B cell (primary cell): ENCODE measurements at regions not wholly inside any gene's neighbourhood (a gene's known extent, or its start where the extent isn't known, plus 50 kb on each side); places are given as distances from the start of the nearest gene placed in this dataset.

Source experiments
- ATAC-seq: fragments of 200-7000 bp; cut with Tn5 transposase; one replicate; pipeline ENCODE4 v1.10.0; 2021; ENCODE audit warnings: low read depth, mild to moderate bottlenecking, moderate number of reproducible peaks, moderate library complexity
- CTCF ChIA-PET: fragments of 350-600 bp; sonication (Branson Sonifier 250); formaldehyde crosslinking; loops from one replicate; lab custom pipeline; 2021; ENCODE audit warnings: antibody characterized with exemption, inconsistent platforms; lab: Charles Lee
- POLR2A ChIA-PET: fragments of 350-600 bp; sonication (Branson Sonifier 250); formaldehyde crosslinking; loops from one replicate; lab custom pipeline; 2021; ENCODE audit warnings: antibody characterized with exemption; lab: Charles Lee
- DNase-seq: peaks from one replicate; pipeline ENCODE4 v3.0.0; 2013
- H2AFZ ChIP-seq: 2 replicates; pipeline ENCODE4 v1.6.1; 2012; ENCODE audit warnings: mild to moderate bottlenecking, low read depth, low read length; ENCODE audit not compliant: insufficient read depth, poor library complexity, severe bottlenecking
- H3K27ac ChIP-seq, 2 donors: 1 replicate in 1 of 2; 2 replicates in 1 of 2; pipeline ENCODE4 v1.5.1; 2012 to 2013; ENCODE audit warnings: low read length in 2 of 2, mild to moderate bottlenecking in 2 of 2, moderate library complexity in 1 of 2
- H3K27me3 ChIP-seq, 4 experiments: fragments of 200-600 bp in 1 of 4; sonication (generic) in 1 of 4; replicated peaks in 1 of 4; 1 replicate in 2 of 4; 2 replicates in 2 of 4; pipeline versions ENCODE4 v1.6.1 to v1.7.0; 2013 to 2016; ENCODE audit warnings: low read length in 3 of 4, mild to moderate bottlenecking in 2 of 4, mixed read lengths in 1 of 4, moderate library complexity in 1 of 4; ENCODE audit not compliant: insufficient read depth in 4 of 4, control insufficient read depth in 3 of 4; ENCODE audit errors: control extremely low read depth in 1 of 4
- H3K36me3 ChIP-seq, 2 experiments: replicated peaks in 1 of 2; 1 replicate in 1 of 2; 2 replicates in 1 of 2; pipeline versions ENCODE4 v1.6.1 to v1.7.1; 2013; ENCODE audit warnings: low read length in 1 of 2; ENCODE audit not compliant: insufficient read depth in 2 of 2, control insufficient read depth in 1 of 2; ENCODE audit errors: control extremely low read depth in 1 of 2, extremely low read depth in 1 of 2
- H3K4me1 ChIP-seq, 2 donors: fragments of 200-600 bp in 1 of 2; sonication (generic) in 1 of 2; 1 replicate in 1 of 2; 2 replicates in 1 of 2; pipeline versions ENCODE4 v1.5.1 to v1.6.1; 2013 to 2017; ENCODE audit warnings: low read length in 2 of 2; ENCODE audit not compliant: control insufficient read depth in 2 of 2, insufficient read depth in 2 of 2
- H3K4me2 ChIP-seq: replicated peaks from 2 replicates; pipeline ENCODE3; 2012; ENCODE audit warnings: mild to moderate bottlenecking, low read depth, low read length; ENCODE audit not compliant: poor library complexity, severe bottlenecking
- H3K4me3 ChIP-seq, 5 experiments: fragments of 200-600 bp in 1 of 5; sonication (generic) in 1 of 5; 1 replicate in 3 of 5; 2 replicates in 2 of 5; pipeline versions ENCODE4 v1.5.1 to v1.7.0; 2011 to 2016; ENCODE audit warnings: low read length in 4 of 5, mild to moderate bottlenecking in 4 of 5, low read depth in 2 of 5, control low read depth in 1 of 5, moderate library complexity in 1 of 5; ENCODE audit not compliant: insufficient read depth in 1 of 5; ENCODE audit errors: control extremely low read depth in 1 of 5, extremely low read depth in 1 of 5
- H3K79me2 ChIP-seq: fragments of 200-600 bp; sonication (generic); one replicate; pipeline ENCODE4 v1.6.0; 2016; ENCODE audit warnings: low read length; ENCODE audit not compliant: control insufficient read depth, insufficient read depth
- H3K9ac ChIP-seq: fragments of 200-600 bp; sonication (generic); 2 replicates; pipeline ENCODE4 v1.6.1; 2017; ENCODE audit warnings: mild to moderate bottlenecking, low read length, moderate library complexity
- H3K9me3 ChIP-seq, 3 donors: one replicate each; pipeline versions ENCODE4 v1.6.1 to v1.7.1; 2013; ENCODE audit warnings: low read length in 2 of 3; ENCODE audit not compliant: control insufficient read depth in 2 of 3, insufficient read depth in 1 of 3; ENCODE audit errors: control extremely low read depth in 1 of 3
- H4K20me1 ChIP-seq: 2 replicates; pipeline ENCODE4 v1.6.0; 2012; ENCODE audit warnings: mild to moderate bottlenecking, low read length; ENCODE audit not compliant: insufficient read depth, control insufficient read depth, poor library complexity, severe bottlenecking
- H3K27ac Mint-ChIP-seq: one replicate; pipeline ENCODE4 v1.8.0; 2021; ENCODE audit warnings: mixed read lengths
- H3K27me3 Mint-ChIP-seq: one replicate; pipeline ENCODE4 v1.8.0; 2021; ENCODE audit warnings: mixed read lengths
- H3K4me1 Mint-ChIP-seq: one replicate; pipeline ENCODE4 v1.8.0; 2021; ENCODE audit warnings: mixed read lengths
- H3K4me3 Mint-ChIP-seq: one replicate; pipeline ENCODE4 v1.8.0; 2021; ENCODE audit warnings: mixed read lengths
- H3K9me3 Mint-ChIP-seq: one replicate; pipeline ENCODE4 v1.8.0; 2022; ENCODE audit warnings: mixed read lengths; ENCODE audit not compliant: insufficient read depth
- EZH2 ChIP-seq: IDR thresholded peaks from 2 replicates; pipeline ENCODE4 v1.6.1; 2012; ENCODE audit warnings: borderline replicate concordance, low read depth, mild to moderate bottlenecking, moderate library complexity, low read length; ENCODE audit not compliant: insufficient read depth, poor library complexity, severe bottlenecking
- WGBS: methylation state at CpG from one replicate; pipeline ENCODE4 v1.1.5; 2013; ENCODE audit warnings: missing lambda C conversion rate; ENCODE audit not compliant: insufficient coverage; 5-methylcytosine and 5-hydroxymethylcytosine counted together
- intact Hi-C: fragments of 100-400 bp; cut with micrococcal nuclease; formaldehyde crosslinking; loops from one replicate; pipeline ENCODE4 v1.10.0; 2022
- TF ChIP-seq, protein P1 (sequence below): fragments of 200-600 bp; IDR thresholded peaks from one replicate; pipeline ENCODE4 v1.8.0; 2022; ENCODE audit warnings: antibody characterized with exemption, mild to moderate bottlenecking

DNA sequence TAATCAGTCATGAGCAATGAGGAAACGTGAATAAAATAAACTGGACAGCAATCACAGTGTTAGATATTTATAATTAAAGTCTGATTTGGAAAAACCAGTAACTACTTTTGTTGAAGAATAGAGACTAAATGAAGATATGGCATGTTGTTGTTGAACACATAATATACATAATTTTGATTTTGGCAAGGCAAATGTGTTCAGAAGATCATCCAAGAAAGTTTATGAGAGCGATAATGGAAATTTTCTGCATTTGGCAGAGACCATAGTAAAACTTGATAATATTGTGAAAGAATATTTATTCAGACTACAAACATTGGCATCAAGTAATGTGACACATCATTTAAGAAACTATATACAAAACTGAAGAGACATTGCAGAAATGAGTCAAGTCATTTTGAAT lies 620.7 kb downstream of the TMA16 start:
- Histone ChIP-seq H3K4me2 (no peak overlapping the region), H3K27ac (no peak overlapping the region), H3K9ac (no peak overlapping the region), H4K20me1 (no peaks in the 10 kb centered on the region), H3K4me3 (no peak overlapping the region), H3K9me3 (no peaks in the 10 kb centered on the region), H2AFZ (no peak overlapping the region), H3K27me3 (no peaks in the 10 kb centered on the region), H3K4me1 (no peaks in the 10 kb centered on the region), H3K36me3 (no peaks in the 10 kb centered on the region), H3K79me2 (no peaks in the 10 kb centered on the region)
- no peak for ATAC-seq
- H3K9me3 Mint-ChIP-seq: no peaks in the 10 kb centered on the region
- DNase-seq: no peak
- H3K27me3 Mint-ChIP-seq: no peaks in the 10 kb centered on the region
- intact Hi-C loops: no loop called here
- no CpG with 5 or more reads among the region's 2 CpGs for WGBS
- TF ChIP-seq EZH2: no peak
- TF ChIP-seq, protein P1, sequence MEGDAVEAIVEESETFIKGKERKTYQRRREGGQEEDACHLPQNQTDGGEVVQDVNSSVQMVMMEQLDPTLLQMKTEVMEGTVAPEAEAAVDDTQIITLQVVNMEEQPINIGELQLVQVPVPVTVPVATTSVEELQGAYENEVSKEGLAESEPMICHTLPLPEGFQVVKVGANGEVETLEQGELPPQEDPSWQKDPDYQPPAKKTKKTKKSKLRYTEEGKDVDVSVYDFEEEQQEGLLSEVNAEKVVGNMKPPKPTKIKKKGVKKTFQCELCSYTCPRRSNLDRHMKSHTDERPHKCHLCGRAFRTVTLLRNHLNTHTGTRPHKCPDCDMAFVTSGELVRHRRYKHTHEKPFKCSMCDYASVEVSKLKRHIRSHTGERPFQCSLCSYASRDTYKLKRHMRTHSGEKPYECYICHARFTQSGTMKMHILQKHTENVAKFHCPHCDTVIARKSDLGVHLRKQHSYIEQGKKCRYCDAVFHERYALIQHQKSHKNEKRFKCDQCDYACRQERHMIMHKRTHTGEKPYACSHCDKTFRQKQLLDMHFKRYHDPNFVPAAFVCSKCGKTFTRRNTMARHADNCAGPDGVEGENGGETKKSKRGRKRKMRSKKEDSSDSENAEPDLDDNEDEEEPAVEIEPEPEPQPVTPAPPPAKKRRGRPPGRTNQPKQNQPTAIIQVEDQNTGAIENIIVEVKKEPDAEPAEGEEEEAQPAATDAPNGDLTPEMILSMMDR: no peak
- no peaks in the 10 kb centered on the region for H3K4me1 Mint-ChIP-seq
- no peak overlapping the region for H3K4me3 Mint-ChIP-seq
- no peak overlapping the region for H3K27ac Mint-ChIP-seq
- CTCF ChIA-PET: no interaction called here
- POLR2A ChIA-PET: no interaction called here

DNA sequence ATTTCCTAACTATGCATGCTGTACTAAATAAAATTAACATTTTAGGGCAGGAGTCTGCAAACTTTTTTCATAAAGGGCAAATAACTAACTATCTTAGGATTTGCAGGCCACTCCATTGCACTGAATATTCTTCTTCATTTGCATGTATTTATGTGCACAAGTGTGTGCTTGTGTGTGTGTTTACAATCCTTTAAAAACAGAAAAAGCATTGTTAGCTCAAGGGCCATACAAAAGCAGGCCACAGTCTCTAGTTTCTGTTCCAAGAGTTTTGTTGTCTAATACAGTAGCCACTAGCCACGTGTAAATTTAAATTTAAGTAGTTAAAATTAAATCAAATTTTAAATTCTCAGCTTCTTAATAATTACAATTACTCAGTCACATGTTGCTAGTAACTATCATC lies 621.8 kb downstream of the TMA16 start:
- H3K4me3 Mint-ChIP-seq: no peak overlapping the region
- no peaks in the 10 kb centered on the region for H3K27me3 ChIP-seq
- H2AFZ ChIP-seq: no peak overlapping the region
- POLR2A ChIA-PET: no interaction called here
- H4K20me1 ChIP-seq: no peaks in the 10 kb centered on the region
- TF ChIP-seq, protein P1: no peak
- no peak for TF ChIP-seq EZH2
- no peaks in the 10 kb centered on the region for H3K36me3 ChIP-seq
- H3K27ac Mint-ChIP-seq: no peak overlapping the region
- H3K79me2 ChIP-seq: no peaks in the 10 kb centered on the region
- no peak overlapping the region for H3K4me3 ChIP-seq
- CTCF ChIA-PET: no interaction called here
- no peak overlapping the region for H3K9ac ChIP-seq
- no peaks in the 10 kb centered on the region for H3K4me1 ChIP-seq
- no peak for ATAC-seq
- no peaks in the 10 kb centered on the region for H3K9me3 Mint-ChIP-seq
- no peak overlapping the region for H3K27ac ChIP-seq
- H3K4me1 Mint-ChIP-seq: no peaks in the 10 kb centered on the region
- no peaks in the 10 kb centered on the region for H3K9me3 ChIP-seq
- H3K27me3 Mint-ChIP-seq: no peaks in the 10 kb centered on the region
- DNase-seq: no peak
- H3K4me2 ChIP-seq: no peak overlapping the region
- intact Hi-C loops: no loop called here
- WGBS: no CpG with 5 or more reads among the region's 1 CpG
